ENCODE measurements at regions not wholly inside any gene's neighbourhood (a gene's known extent, or its start where the extent isn't known, plus 50 kb on each side); places are given as distances from the start of the nearest gene placed in this dataset.

- TF ChIP-seq CTCF (conservative IDR thresholded peaks at IDR 0.05): no peak
- WGBS (ENCODE audit: extremely low coverage, insufficient read length, low lambda C conversion rate): no CpG with 5 or more reads among the region's 4 CpGs
- H3K14ac ChIP-seq (ENCODE audit: insufficient read depth, low read length): no peak overlapping the region
- H3K23me2 ChIP-seq (ENCODE audit: insufficient read length, low read depth, low read length, poor library complexity, severe bottlenecking): no peaks in the 10 kb centered on the region
- Mint-ChIP-seq H3K9me3 (no peaks in the 10 kb centered on the region), H3K4me1 (peaks cover 3 to 6% of the 10 kb centered on the region in 2 experiments; a peak in 2 of 4 replicates), H3K27ac (no peak overlapping the region), H3K4me3 (no peak overlapping the region), H3K27me3 (ENCODE audit: low read depth) (no peaks in the 10 kb centered on the region), H3K36me3 (ENCODE audit: insufficient read depth in 1 of 3, low read depth in 3 of 3) (no peaks in the 10 kb centered on the region)
- H2BK120ac ChIP-seq (ENCODE audit: low read depth, low read length, poor library complexity, severe bottlenecking): no peak overlapping the region
- H4K8ac ChIP-seq (replicated peaks; ENCODE audit: insufficient read length, low read depth, low read length): no peak overlapping the region
- no peak overlapping the region for H4K91ac ChIP-seq (ENCODE audit: insufficient read length, low read depth, low read length)
- no peak for DNase-seq
- no peaks in the 10 kb centered on the region for H3K27me3 ChIP-seq (ENCODE audit: insufficient read depth, low read length)
- H3K9ac ChIP-seq (ENCODE audit: extremely low read depth, insufficient read length, low read length): no peak overlapping the region
- H2AFZ ChIP-seq (ENCODE audit: low read length): no peak overlapping the region
- no peak overlapping the region for H3K23ac ChIP-seq (ENCODE audit: insufficient read length, low read depth, low read length)
- H3T11ph ChIP-seq (ENCODE audit: low read length): no peak overlapping the region
- H3K56ac ChIP-seq (ENCODE audit: insufficient read length, low read depth, low read length): no peak overlapping the region
- no peak overlapping the region for H3K4ac ChIP-seq (ENCODE audit: low read depth, low read length)
- H3K27ac ChIP-seq (ENCODE audit: insufficient read length, low read depth, low read length): no peak overlapping the region
- no peaks in the 10 kb centered on the region for H3K9me3 ChIP-seq (ENCODE audit: control insufficient read depth, low read depth, low read length)
- H2BK20ac ChIP-seq (ENCODE audit: low read depth, low read length, poor library complexity, severe bottlenecking): no peak overlapping the region
- H2BK15ac ChIP-seq (ENCODE audit: low read depth, low read length): no peak overlapping the region
- H3K4me2 ChIP-seq (ENCODE audit: insufficient read depth, insufficient read length, low read length): no peak overlapping the region
- no peak overlapping the region for H2BK5ac ChIP-seq (ENCODE audit: insufficient read length, low read length)
- no peak overlapping the region for H4K5ac ChIP-seq (ENCODE audit: insufficient read length, low read depth, low read length)
- H2BK12ac ChIP-seq (ENCODE audit: insufficient read length, low read depth, low read length): no peak overlapping the region
- no peaks in the 10 kb centered on the region for H3K79me1 ChIP-seq (ENCODE audit: insufficient read depth, low read depth, low read length, poor library complexity, severe bottlenecking)
- no peak overlapping the region for H2AK5ac ChIP-seq (ENCODE audit: insufficient read length, low read length)
- H3K79me2 ChIP-seq (ENCODE audit: insufficient read depth, low read length): no peaks in the 10 kb centered on the region
- H3K18ac ChIP-seq (ENCODE audit: insufficient read length, low read depth, low read length): no peak overlapping the region
- no peaks in the 10 kb centered on the region for H3K4me1 ChIP-seq (ENCODE audit: insufficient read depth, low read length)
- H4K20me1 ChIP-seq (ENCODE audit: control insufficient read depth, insufficient read depth, insufficient read length): no peaks in the 10 kb centered on the region
These were observed 92.0 kb upstream of the PRMT6 start for GRCh38 chr1:106964495-106964894.

All from H9 (cell line).